Osteocyte (in vitro differentiated cells): ENCODE measurements at regions not wholly inside any gene's neighbourhood (a gene's known extent, or its start where the extent isn't known, plus 50 kb on each side); places are given as distances from the start of the nearest gene placed in this dataset.
"Not testable (repeated sequence)": the region's sequence is repeated elsewhere in the genome, so short reads cannot be mapped to it uniquely, and the experiment has no call there.

Source experiments
- DNase-seq: peaks from one replicate; pipeline ENCODE4 v3.0.0; 2021; ENCODE audit warnings: mixed read lengths; ENCODE audit not compliant: unreplicated experiment; ENCODE audit errors: extremely low spot score
- H3K27ac Mint-ChIP-seq: one replicate; pipeline ENCODE4 v1.8.0; 2021; ENCODE audit warnings: mild to moderate bottlenecking, mixed read lengths; ENCODE audit not compliant: unreplicated experiment
- H3K27me3 Mint-ChIP-seq: one replicate; pipeline ENCODE4 v1.8.0; 2021; ENCODE audit warnings: mixed read lengths; ENCODE audit not compliant: unreplicated experiment
- H3K36me3 Mint-ChIP-seq: one replicate; pipeline ENCODE4 v1.8.0; 2021; ENCODE audit warnings: mixed read lengths; ENCODE audit not compliant: unreplicated experiment
- H3K4me1 Mint-ChIP-seq: one replicate; pipeline ENCODE4 v1.8.0; 2021; ENCODE audit warnings: mixed read lengths; ENCODE audit not compliant: unreplicated experiment
- H3K4me3 Mint-ChIP-seq: one replicate; pipeline ENCODE4 v1.8.0; 2021; ENCODE audit warnings: mild to moderate bottlenecking, moderate library complexity, mixed read lengths; ENCODE audit not compliant: unreplicated experiment
- H3K9me3 Mint-ChIP-seq: one replicate; pipeline ENCODE4 v1.8.0; 2021; ENCODE audit warnings: mixed read lengths; ENCODE audit not compliant: unreplicated experiment
- CTCF ChIP-seq: fragments of 200-600 bp; sonication (generic); IDR thresholded peaks from 2 replicates; pipeline ENCODE4 v1.5.0; 2021; ENCODE audit warnings: antibody characterized with exemption, mild to moderate bottlenecking, moderate library complexity

GRCh38 chr6:6756526-6756925 is 168.0 kb downstream of the LY86 start:
- H3K4me1 Mint-ChIP-seq: peaks cover 4% of the 10 kb centered on the region
- H3K27me3 Mint-ChIP-seq: peaks cover 3% of the 10 kb centered on the region
- no peak overlapping the region for H3K27ac Mint-ChIP-seq
- H3K9me3 Mint-ChIP-seq: no peaks in the 10 kb centered on the region
- no peak for TF ChIP-seq CTCF
- H3K4me3 Mint-ChIP-seq: no peak overlapping the region
- H3K36me3 Mint-ChIP-seq: no peaks in the 10 kb centered on the region
- no peak for DNase-seq

- H3K27me3 Mint-ChIP-seq: peaks cover 7% of the 10 kb centered on the region
- DNase-seq: no peak
- H3K9me3 Mint-ChIP-seq: no peaks in the 10 kb centered on the region
- peaks cover 4% of the 10 kb centered on the region for H3K4me1 Mint-ChIP-seq
- H3K36me3 Mint-ChIP-seq: no peaks in the 10 kb centered on the region
- no peak overlapping the region for H3K27ac Mint-ChIP-seq
- no peak for TF ChIP-seq CTCF
- H3K4me3 Mint-ChIP-seq: no peak overlapping the region
Observed at GRCh38 chr6:6758546-6758914, 170.0 kb downstream of the LY86 start.

- Mint-ChIP-seq H3K9me3 (no peaks in the 10 kb centered on the region), H3K4me1 (peaks cover 4% of the 10 kb centered on the region), H3K27me3 (peaks cover 7% of the 10 kb centered on the region), H3K36me3 (no peaks in the 10 kb centered on the region), H3K4me3 (no peak overlapping the region), H3K27ac (no peak overlapping the region)
- peak; percentile 65 for TF ChIP-seq CTCF
- DNase-seq: no peak
Observed at GRCh38 chr6:6758915-6759654, 170.6 kb downstream of the LY86 start.

GRCh38 chr6:6760002-6760401 is 171.5 kb downstream of the LY86 start:
- no peak for TF ChIP-seq CTCF
- Mint-ChIP-seq H3K9me3 (no peaks in the 10 kb centered on the region), H3K27ac (no peak overlapping the region), H3K4me1 (peaks cover 4% of the 10 kb centered on the region), H3K36me3 (no peaks in the 10 kb centered on the region), H3K4me3 (no peak overlapping the region), H3K27me3 (peaks cover 7% of the 10 kb centered on the region)
- DNase-seq: no peak

GRCh38 chr6:6762566-6762965 is 174.0 kb downstream of the LY86 start:
- H3K27ac Mint-ChIP-seq, H3K36me3 Mint-ChIP-seq, H3K4me3 Mint-ChIP-seq, H3K27me3 Mint-ChIP-seq, H3K9me3 Mint-ChIP-seq, DNase-seq, H3K4me1 Mint-ChIP-seq: not testable (repeated sequence)
